HEK293 (cell line): ENCODE measurements at regions not wholly inside any gene's neighbourhood (a gene's known extent, or its start where the extent isn't known, plus 50 kb on each side); places are given as distances from the start of the nearest gene placed in this dataset.

Experiments used
- CTCF ChIA-PET: fragments of 350-600 bp; formaldehyde crosslinking; extraction: SDS; loops from one replicate; lab custom pipeline; 2021; ENCODE audit warnings: antibody characterized with exemption; lab: Yijun Ruan, JAX
- POLR2A ChIA-PET: fragments of 300-600 bp; formaldehyde crosslinking; extraction: SDS; loops from one replicate; lab custom pipeline; 2020; ENCODE audit warnings: antibody characterized with exemption, inconsistent platforms; lab: Yijun Ruan, JAX
- H3K27ac ChIP-seq: fragments of 200-500 bp; sonication (Bioruptor generic); 2 replicates; pipeline ENCODE4 v1.5.1; 2014; ENCODE audit warnings: low read depth, low read length, control low read depth, inconsistent platforms; ENCODE audit errors: extremely low read depth
- H3K36me3 ChIP-seq, 2 experiments: fragments of 200-500 bp in 1 of 2; sonication (Bioruptor generic) in 1 of 2; 1 replicate in 1 of 2; 2 replicates in 1 of 2; pipeline ENCODE4 v1.5.1; 2014 to 2017; ENCODE audit warnings: inconsistent platforms in 2 of 2, low read length in 2 of 2; ENCODE audit not compliant: control insufficient read depth in 2 of 2, insufficient read depth in 1 of 2
- H3K4me1 ChIP-seq: fragments of 200-500 bp; sonication (Bioruptor generic); 2 replicates; pipeline ENCODE4 v1.5.1; 2014; ENCODE audit warnings: mild to moderate bottlenecking, low read length, inconsistent platforms; ENCODE audit not compliant: control insufficient read depth, insufficient read depth
- H3K4me3 ChIP-seq: 2 replicates; pipeline ENCODE4 v1.5.1; 2011; ENCODE audit warnings: low read depth, mild to moderate bottlenecking, control low read depth, low read length, moderate library complexity
- H3K9me3 ChIP-seq: fragments of 200-500 bp; sonication (Bioruptor generic); 2 replicates; pipeline ENCODE4 v1.5.1; 2014; ENCODE audit warnings: low read depth, low read length, inconsistent platforms; ENCODE audit not compliant: control insufficient read depth, insufficient read depth
- HOXC10 ChIP-seq: sonication (generic); formaldehyde crosslinking; IDR thresholded peaks from 2 replicates; pipeline ENCODE4 v1.8.1; 2023; ENCODE audit warnings: mild to moderate bottlenecking, missing genetic modification reagents
- HOXD13 ChIP-seq: sonication (generic); formaldehyde crosslinking; IDR thresholded peaks from 2 replicates; pipeline ENCODE4 v1.8.0; 2022; ENCODE audit warnings: missing genetic modification reagents, borderline replicate concordance
- KLF10 ChIP-seq: fragments of 450-650 bp; IDR thresholded peaks from 2 replicates; pipeline ENCODE4 v1.5.1; 2018; ENCODE audit warnings: missing biosample characterization, mild to moderate bottlenecking, missing genetic modification characterization
- KLF17 ChIP-seq: fragments of 450-650 bp; formaldehyde crosslinking; IDR thresholded peaks from 2 replicates; pipeline ENCODE4 v1.5.1; 2016; ENCODE audit warnings: missing biosample characterization, missing genetic modification characterization
- REPIN1 ChIP-seq: fragments of 450-650 bp; formaldehyde crosslinking; IDR thresholded peaks from 2 replicates; pipeline ENCODE4 v1.5.1; 2017; ENCODE audit warnings: missing biosample characterization, missing genetic modification characterization, low read depth
- SP2 ChIP-seq: fragments of 450-650 bp; formaldehyde crosslinking; IDR thresholded peaks from 2 replicates; pipeline ENCODE4 v1.5.1; 2016; ENCODE audit warnings: missing biosample characterization, missing genetic modification characterization
- ZBTB7A ChIP-seq: fragments of 450-650 bp; formaldehyde crosslinking; IDR thresholded peaks from 2 replicates; pipeline ENCODE4 v1.5.1; 2016; ENCODE audit warnings: low read depth, missing biosample characterization, missing genetic modification characterization
- ZFHX2 ChIP-seq: fragments of 450-650 bp; formaldehyde crosslinking; conservative IDR thresholded peaks from 2 replicates; pipeline ENCODE4 v1.5.1; 2016; ENCODE audit warnings: missing biosample characterization, missing genetic modification characterization
- ZNF184 ChIP-seq: fragments of 450-650 bp; IDR thresholded peaks from 2 replicates; pipeline ENCODE4 v1.5.1; 2018; ENCODE audit warnings: missing biosample characterization, mild to moderate bottlenecking, missing genetic modification characterization
- ZNF239 ChIP-seq: fragments of 450-650 bp; formaldehyde crosslinking; IDR thresholded peaks from 2 replicates; pipeline ENCODE4 v1.5.1; 2016; ENCODE audit warnings: missing biosample characterization, missing genetic modification characterization
- ZNF274 ChIP-seq, 2 experiments: fragments of 200-500 bp in 1 of 2; fragments of 450-650 bp in 1 of 2; sonication (Bioruptor generic) in 1 of 2; formaldehyde crosslinking in 1 of 2; IDR thresholded peaks; 2 replicates each; pipeline versions ENCODE4 v1.5.1 to v1.6.1; 2014 to 2016; ENCODE audit warnings: borderline replicate concordance in 1 of 2, inconsistent platforms in 1 of 2, low read length in 1 of 2, missing biosample characterization in 1 of 2, missing genetic modification characterization in 1 of 2
- ZNF426 ChIP-seq: fragments of 450-650 bp; formaldehyde crosslinking; IDR thresholded peaks from 2 replicates; pipeline ENCODE4 v1.5.1; 2017; ENCODE audit warnings: missing biosample characterization, missing genetic modification characterization, mild to moderate bottlenecking, inconsistent platforms, moderate library complexity
- ZNF48 ChIP-seq: fragments of 450-650 bp; formaldehyde crosslinking; IDR thresholded peaks from 2 replicates; pipeline ENCODE4 v1.5.1; 2016; ENCODE audit warnings: missing biosample characterization, missing genetic modification characterization
- ZNF529 ChIP-seq: fragments of 450-650 bp; formaldehyde crosslinking; IDR thresholded peaks from 2 replicates; pipeline ENCODE4 v1.5.1; 2017; ENCODE audit warnings: missing genetic modification characterization, missing biosample characterization; ENCODE audit not compliant: insufficient replicate concordance
- ZNF596 ChIP-seq: fragments of 450-650 bp; IDR thresholded peaks from 2 replicates; pipeline ENCODE4 v1.5.0; 2018; ENCODE audit warnings: missing biosample characterization, mild to moderate bottlenecking, missing genetic modification characterization, moderate library complexity
- ZNF654 ChIP-seq: fragments of 450-650 bp; formaldehyde crosslinking; IDR thresholded peaks from 2 replicates; pipeline ENCODE4 v1.5.1; 2016; ENCODE audit warnings: low read depth, missing biosample characterization, missing genetic modification characterization
- ZNF660 ChIP-seq: fragments of 450-650 bp; IDR thresholded peaks from 2 replicates; pipeline ENCODE4 v1.5.1; 2018; ENCODE audit warnings: missing biosample characterization, mild to moderate bottlenecking, missing genetic modification characterization
- ZNF747 ChIP-seq: fragments of 450-650 bp; formaldehyde crosslinking; IDR thresholded peaks from 2 replicates; pipeline ENCODE4 v1.5.1; 2016; ENCODE audit warnings: missing biosample characterization, missing genetic modification characterization
- ZNF76 ChIP-seq: fragments of 450-650 bp; formaldehyde crosslinking; IDR thresholded peaks from 2 replicates; pipeline ENCODE4; 2016; ENCODE audit warnings: low read depth, missing biosample characterization, missing genetic modification characterization, borderline replicate concordance
- ZNF768 ChIP-seq: fragments of 450-650 bp; formaldehyde crosslinking; IDR thresholded peaks from 2 replicates; pipeline ENCODE4 v1.5.1; 2018; ENCODE audit warnings: missing biosample characterization, mild to moderate bottlenecking, missing genetic modification characterization

GRCh38 chr4:117326091-117326490 lies 240.7 kb upstream of the TRAM1L1 start:
- CTCF ChIA-PET = no interaction called here
- Histone ChIP-seq H3K9me3 (no peaks in the 10 kb centered on the region), H3K4me3 (no peak overlapping the region), H3K36me3 (no peaks in the 10 kb centered on the region), H3K27ac (no peak overlapping the region)
- POLR2A ChIA-PET = no interaction called here
- no peak for TF ChIP-seq ZBTB7A (tag by site-specific recombination)
- no peak for TF ChIP-seq ZNF48 (tag by site-specific recombination)
- no peak for TF ChIP-seq ZNF239 (tag by site-specific recombination)
- TF ChIP-seq SP2 (tag by site-specific recombination) = no peak
- TF ChIP-seq ZNF76 (tag by site-specific recombination) = no peak
- TF ChIP-seq REPIN1 (tag by site-specific recombination) = no peak
- no peak for TF ChIP-seq ZNF660 (tag by site-specific recombination)
- TF ChIP-seq HOXD13 (CRISPR knock-in tag) = no peak
- TF ChIP-seq HOXC10 (CRISPR knock-in tag) = no peak
- TF ChIP-seq ZFHX2 (tag by site-specific recombination) = no peak
- TF ChIP-seq, all 188 proteins: peak for 0
- no peaks in the 10 kb centered on the region for H3K4me1 ChIP-seq

- Histone ChIP-seq H3K4me1 (no peaks in the 10 kb centered on the region), H3K27ac (no peak overlapping the region), H3K36me3 (no peaks in the 10 kb centered on the region), H3K9me3 (no peaks in the 10 kb centered on the region), H3K4me3 (no peak overlapping the region)
- ChIA-PET POLR2A (no interaction called here), CTCF (no interaction called here)
- TF ChIP-seq ZNF747 (no peak), ZBTB7A (tag by site-specific recombination) (no peak), KLF10 (tag by site-specific recombination) (no peak), ZNF596 (tag by site-specific recombination) (no peak)
- TF ChIP-seq, all 188 proteins: peak for 0
Measured at GRCh38 chr4:117327491-117327890, 242.1 kb upstream of the TRAM1L1 start.

- Histone ChIP-seq H3K4me3 (no peak overlapping the region), H3K4me1 (no peaks in the 10 kb centered on the region), H3K9me3 (no peaks in the 10 kb centered on the region), H3K27ac (no peak overlapping the region), H3K36me3 (no peaks in the 10 kb centered on the region)
- ChIA-PET POLR2A (no interaction called here), CTCF (no interaction called here)
- TF ChIP-seq ZNF184 = no peak
- TF ChIP-seq ZNF768 (tag by site-specific recombination) = no peak
- no peak for TF ChIP-seq ZNF426 (tag by site-specific recombination)
Measured at GRCh38 chr4:117328333-117328732, 243.0 kb upstream of the TRAM1L1 start.

GRCh38 chr4:117331817-117332216 lies 246.4 kb upstream of the TRAM1L1 start:
- no peaks in the 10 kb centered on the region for H3K36me3 ChIP-seq
- POLR2A ChIA-PET = no interaction called here
- H3K4me3 ChIP-seq = no peak overlapping the region
- no peaks in the 10 kb centered on the region for H3K4me1 ChIP-seq
- CTCF ChIA-PET = no interaction called here
- no peak overlapping the region for H3K27ac ChIP-seq
- H3K9me3 ChIP-seq = no peaks in the 10 kb centered on the region
- TF ChIP-seq ZNF654 (tag by site-specific recombination) = no peak
- no peak for TF ChIP-seq KLF17 (tag by site-specific recombination)
- no peak for TF ChIP-seq ZNF529 (tag by site-specific recombination)
- no peak for TF ChIP-seq ZNF274 (IDR thresholded peaks at IDR 0.05; ENCODE audit: low read length)
- TF ChIP-seq ZNF274 (tag by site-specific recombination; IDR thresholded peaks at IDR 0.05; ENCODE audit: borderline replicate concordance) = no peak
